B cell (primary cell): ENCODE measurements at regions not wholly inside any gene's neighbourhood (a gene's known extent, or its start where the extent isn't known, plus 50 kb on each side); places are given as distances from the start of the nearest gene placed in this dataset.

Source experiments
- ATAC-seq: fragments of 200-7000 bp; cut with Tn5 transposase; one replicate; pipeline ENCODE4 v1.10.0; 2021; ENCODE audit warnings: low read depth, mild to moderate bottlenecking, moderate number of reproducible peaks, moderate library complexity
- CTCF ChIA-PET: fragments of 350-600 bp; sonication (Branson Sonifier 250); formaldehyde crosslinking; loops from one replicate; lab custom pipeline; 2021; ENCODE audit warnings: antibody characterized with exemption, inconsistent platforms; lab: Charles Lee
- POLR2A ChIA-PET: fragments of 350-600 bp; sonication (Branson Sonifier 250); formaldehyde crosslinking; loops from one replicate; lab custom pipeline; 2021; ENCODE audit warnings: antibody characterized with exemption; lab: Charles Lee
- DNase-seq: peaks from one replicate; pipeline ENCODE4 v3.0.0; 2013
- H2AFZ ChIP-seq: 2 replicates; pipeline ENCODE4 v1.6.1; 2012; ENCODE audit warnings: mild to moderate bottlenecking, low read depth, low read length; ENCODE audit not compliant: insufficient read depth, poor library complexity, severe bottlenecking
- H3K27ac ChIP-seq, 2 donors: 1 replicate in 1 of 2; 2 replicates in 1 of 2; pipeline ENCODE4 v1.5.1; 2012 to 2013; ENCODE audit warnings: low read length in 2 of 2, mild to moderate bottlenecking in 2 of 2, moderate library complexity in 1 of 2
- H3K27me3 ChIP-seq, 4 experiments: fragments of 200-600 bp in 1 of 4; sonication (generic) in 1 of 4; replicated peaks in 1 of 4; 1 replicate in 2 of 4; 2 replicates in 2 of 4; pipeline versions ENCODE4 v1.6.1 to v1.7.0; 2013 to 2016; ENCODE audit warnings: low read length in 3 of 4, mild to moderate bottlenecking in 2 of 4, mixed read lengths in 1 of 4, moderate library complexity in 1 of 4; ENCODE audit not compliant: insufficient read depth in 4 of 4, control insufficient read depth in 3 of 4; ENCODE audit errors: control extremely low read depth in 1 of 4
- H3K36me3 ChIP-seq, 2 experiments: replicated peaks in 1 of 2; 1 replicate in 1 of 2; 2 replicates in 1 of 2; pipeline versions ENCODE4 v1.6.1 to v1.7.1; 2013; ENCODE audit warnings: low read length in 1 of 2; ENCODE audit not compliant: insufficient read depth in 2 of 2, control insufficient read depth in 1 of 2; ENCODE audit errors: control extremely low read depth in 1 of 2, extremely low read depth in 1 of 2
- H3K4me1 ChIP-seq, 2 donors: fragments of 200-600 bp in 1 of 2; sonication (generic) in 1 of 2; 1 replicate in 1 of 2; 2 replicates in 1 of 2; pipeline versions ENCODE4 v1.5.1 to v1.6.1; 2013 to 2017; ENCODE audit warnings: low read length in 2 of 2; ENCODE audit not compliant: control insufficient read depth in 2 of 2, insufficient read depth in 2 of 2
- H3K4me2 ChIP-seq: replicated peaks from 2 replicates; pipeline ENCODE3; 2012; ENCODE audit warnings: mild to moderate bottlenecking, low read depth, low read length; ENCODE audit not compliant: poor library complexity, severe bottlenecking
- H3K4me3 ChIP-seq, 5 experiments: fragments of 200-600 bp in 1 of 5; sonication (generic) in 1 of 5; 1 replicate in 3 of 5; 2 replicates in 2 of 5; pipeline versions ENCODE4 v1.5.1 to v1.7.0; 2011 to 2016; ENCODE audit warnings: low read length in 4 of 5, mild to moderate bottlenecking in 4 of 5, low read depth in 2 of 5, control low read depth in 1 of 5, moderate library complexity in 1 of 5; ENCODE audit not compliant: insufficient read depth in 1 of 5; ENCODE audit errors: control extremely low read depth in 1 of 5, extremely low read depth in 1 of 5
- H3K79me2 ChIP-seq: fragments of 200-600 bp; sonication (generic); one replicate; pipeline ENCODE4 v1.6.0; 2016; ENCODE audit warnings: low read length; ENCODE audit not compliant: control insufficient read depth, insufficient read depth
- H3K9ac ChIP-seq: fragments of 200-600 bp; sonication (generic); 2 replicates; pipeline ENCODE4 v1.6.1; 2017; ENCODE audit warnings: mild to moderate bottlenecking, low read length, moderate library complexity
- H3K9me3 ChIP-seq, 3 donors: one replicate each; pipeline versions ENCODE4 v1.6.1 to v1.7.1; 2013; ENCODE audit warnings: low read length in 2 of 3; ENCODE audit not compliant: control insufficient read depth in 2 of 3, insufficient read depth in 1 of 3; ENCODE audit errors: control extremely low read depth in 1 of 3
- H4K20me1 ChIP-seq: 2 replicates; pipeline ENCODE4 v1.6.0; 2012; ENCODE audit warnings: mild to moderate bottlenecking, low read length; ENCODE audit not compliant: insufficient read depth, control insufficient read depth, poor library complexity, severe bottlenecking
- H3K27ac Mint-ChIP-seq: one replicate; pipeline ENCODE4 v1.8.0; 2021; ENCODE audit warnings: mixed read lengths
- H3K27me3 Mint-ChIP-seq: one replicate; pipeline ENCODE4 v1.8.0; 2021; ENCODE audit warnings: mixed read lengths
- H3K4me1 Mint-ChIP-seq: one replicate; pipeline ENCODE4 v1.8.0; 2021; ENCODE audit warnings: mixed read lengths
- H3K4me3 Mint-ChIP-seq: one replicate; pipeline ENCODE4 v1.8.0; 2021; ENCODE audit warnings: mixed read lengths
- H3K9me3 Mint-ChIP-seq: one replicate; pipeline ENCODE4 v1.8.0; 2022; ENCODE audit warnings: mixed read lengths; ENCODE audit not compliant: insufficient read depth
- CTCF ChIP-seq: fragments of 200-600 bp; IDR thresholded peaks from one replicate; pipeline ENCODE4 v1.8.0; 2022; ENCODE audit warnings: antibody characterized with exemption, mild to moderate bottlenecking
- EZH2 ChIP-seq: IDR thresholded peaks from 2 replicates; pipeline ENCODE4 v1.6.1; 2012; ENCODE audit warnings: borderline replicate concordance, low read depth, mild to moderate bottlenecking, moderate library complexity, low read length; ENCODE audit not compliant: insufficient read depth, poor library complexity, severe bottlenecking
- WGBS: methylation state at CpG from one replicate; pipeline ENCODE4 v1.1.5; 2013; ENCODE audit warnings: missing lambda C conversion rate; ENCODE audit not compliant: insufficient coverage; 5-methylcytosine and 5-hydroxymethylcytosine counted together
- intact Hi-C: fragments of 100-400 bp; cut with micrococcal nuclease; formaldehyde crosslinking; loops from one replicate; pipeline ENCODE4 v1.10.0; 2022

GRCh38 chr11:25855916-25856315 is 476.0 kb upstream of the ANO3 start:
- no peaks in the 10 kb centered on the region for H3K36me3 ChIP-seq
- no peak overlapping the region for H3K27ac ChIP-seq
- no peaks in the 10 kb centered on the region for H3K79me2 ChIP-seq
- Mint-ChIP-seq H3K27ac (no peak overlapping the region), H3K4me3 (no peak overlapping the region), H3K4me1 (no peaks in the 10 kb centered on the region), H3K9me3 (no peaks in the 10 kb centered on the region), H3K27me3 (no peaks in the 10 kb centered on the region)
- no peaks in the 10 kb centered on the region for H3K9me3 ChIP-seq
- H3K27me3 ChIP-seq, result no peaks in the 10 kb centered on the region
- no peak overlapping the region for H3K4me2 ChIP-seq
- ChIA-PET CTCF (no interaction called here), POLR2A (no interaction called here)
- H3K9ac ChIP-seq, result no peak overlapping the region
- no peak for TF ChIP-seq EZH2
- no peak for TF ChIP-seq CTCF
- no peak for ATAC-seq
- H3K4me1 ChIP-seq, result no peaks in the 10 kb centered on the region
- intact Hi-C loops, result no loop called here
- WGBS, result no CpG with 5 or more reads among the region's 4 CpGs
- no peak for DNase-seq
- H2AFZ ChIP-seq, result no peak overlapping the region
- H3K4me3 ChIP-seq, result no peak overlapping the region
- H4K20me1 ChIP-seq, result no peaks in the 10 kb centered on the region

GRCh38 chr11:25859776-25860175 is 472.2 kb upstream of the ANO3 start:
- POLR2A ChIA-PET, result no interaction called here
- no peak for TF ChIP-seq EZH2
- intact Hi-C loops, result no loop called here
- Histone ChIP-seq H3K27ac (no peak overlapping the region), H3K4me1 (no peaks in the 10 kb centered on the region), H3K4me2 (no peak overlapping the region), H3K27me3 (no peaks in the 10 kb centered on the region), H3K9me3 (no peaks in the 10 kb centered on the region), H4K20me1 (no peaks in the 10 kb centered on the region), H3K36me3 (no peaks in the 10 kb centered on the region), H3K79me2 (no peaks in the 10 kb centered on the region), H3K4me3 (no peak overlapping the region), H3K9ac (no peak overlapping the region), H2AFZ (no peak overlapping the region)
- ATAC-seq (no peak), DNase-seq (no peak)
- Mint-ChIP-seq H3K4me1 (no peaks in the 10 kb centered on the region), H3K27ac (no peak overlapping the region), H3K27me3 (no peaks in the 10 kb centered on the region), H3K4me3 (no peak overlapping the region), H3K9me3 (no peaks in the 10 kb centered on the region)
- CTCF ChIA-PET, result no interaction called here
- WGBS, result 83% methylated on average over 1 of the region's 5 CpGs
